ENCODE measurements at regions not wholly inside any gene's neighbourhood (a gene's known extent, or its start where the extent isn't known, plus 50 kb on each side); places are given as distances from the start of the nearest gene placed in this dataset.

- TF ChIP-seq, protein P1, sequence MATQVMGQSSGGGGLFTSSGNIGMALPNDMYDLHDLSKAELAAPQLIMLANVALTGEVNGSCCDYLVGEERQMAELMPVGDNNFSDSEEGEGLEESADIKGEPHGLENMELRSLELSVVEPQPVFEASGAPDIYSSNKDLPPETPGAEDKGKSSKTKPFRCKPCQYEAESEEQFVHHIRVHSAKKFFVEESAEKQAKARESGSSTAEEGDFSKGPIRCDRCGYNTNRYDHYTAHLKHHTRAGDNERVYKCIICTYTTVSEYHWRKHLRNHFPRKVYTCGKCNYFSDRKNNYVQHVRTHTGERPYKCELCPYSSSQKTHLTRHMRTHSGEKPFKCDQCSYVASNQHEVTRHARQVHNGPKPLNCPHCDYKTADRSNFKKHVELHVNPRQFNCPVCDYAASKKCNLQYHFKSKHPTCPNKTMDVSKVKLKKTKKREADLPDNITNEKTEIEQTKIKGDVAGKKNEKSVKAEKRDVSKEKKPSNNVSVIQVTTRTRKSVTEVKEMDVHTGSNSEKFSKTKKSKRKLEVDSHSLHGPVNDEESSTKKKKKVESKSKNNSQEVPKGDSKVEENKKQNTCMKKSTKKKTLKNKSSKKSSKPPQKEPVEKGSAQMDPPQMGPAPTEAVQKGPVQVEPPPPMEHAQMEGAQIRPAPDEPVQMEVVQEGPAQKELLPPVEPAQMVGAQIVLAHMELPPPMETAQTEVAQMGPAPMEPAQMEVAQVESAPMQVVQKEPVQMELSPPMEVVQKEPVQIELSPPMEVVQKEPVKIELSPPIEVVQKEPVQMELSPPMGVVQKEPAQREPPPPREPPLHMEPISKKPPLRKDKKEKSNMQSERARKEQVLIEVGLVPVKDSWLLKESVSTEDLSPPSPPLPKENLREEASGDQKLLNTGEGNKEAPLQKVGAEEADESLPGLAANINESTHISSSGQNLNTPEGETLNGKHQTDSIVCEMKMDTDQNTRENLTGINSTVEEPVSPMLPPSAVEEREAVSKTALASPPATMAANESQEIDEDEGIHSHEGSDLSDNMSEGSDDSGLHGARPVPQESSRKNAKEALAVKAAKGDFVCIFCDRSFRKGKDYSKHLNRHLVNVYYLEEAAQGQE (IDR thresholded peaks at IDR 0.05; ENCODE audit: insufficient replicate concordance, low read depth) = no peak
- TF ChIP-seq POLR2AphosphoS5 (IDR thresholded peaks at IDR 0.05; ENCODE audit: low read depth) (no peak), SPI1 (IDR thresholded peaks at IDR 0.05; ENCODE audit: borderline replicate concordance, low read depth) (no peak), CTCF (IDR thresholded peaks at IDR 0.05; ENCODE audit: insufficient read depth, low read length) (no peak), GABPA (IDR thresholded peaks at IDR 0.05; ENCODE audit: low read depth) (no peak)
- H3K27ac ChIP-seq (replicated peaks) = no peak overlapping the region
- H3K4me3 ChIP-seq (replicated peaks; ENCODE audit: insufficient read depth, low read length) = no peak overlapping the region
- H3K27me3 ChIP-seq (ENCODE audit: insufficient read depth, poor library complexity, severe bottlenecking) = no peaks in the 10 kb centered on the region
- DNase-seq (ENCODE audit: low read depth in 1 of 2, low spot score in 1 of 2) = no peak
Observed at GRCh38 chr3:147662705-147663104, 253.5 kb downstream of the ZIC1 start.

DNA sequence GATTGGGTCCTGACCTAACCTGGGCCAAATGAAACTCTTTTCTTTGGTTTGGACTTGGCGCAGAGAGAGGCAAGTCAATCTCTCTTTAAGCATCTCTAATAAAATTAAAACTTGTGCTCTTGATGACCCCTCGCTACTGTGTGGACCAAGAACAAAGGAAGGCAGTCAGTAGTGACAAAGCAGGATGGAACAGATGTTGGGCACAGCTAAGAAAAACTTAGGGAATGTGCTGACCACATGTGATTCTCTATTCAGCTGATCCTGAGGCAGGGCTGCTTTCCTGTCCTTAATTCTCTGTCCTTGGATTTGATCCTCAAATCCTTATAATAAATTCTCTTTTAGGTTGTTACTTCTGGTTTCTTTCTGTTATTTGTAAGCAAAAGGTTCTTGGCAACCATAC lies 259.9 kb downstream of the ZIC1 start:
- TF ChIP-seq GABPA (IDR thresholded peaks at IDR 0.05; ENCODE audit: low read depth) (no peak), SPI1 (IDR thresholded peaks at IDR 0.05; ENCODE audit: borderline replicate concordance, low read depth) (no peak), CTCF (IDR thresholded peaks at IDR 0.05; ENCODE audit: insufficient read depth, low read length) (no peak), POLR2AphosphoS5 (IDR thresholded peaks at IDR 0.05; ENCODE audit: low read depth) (no peak)
- TF ChIP-seq, protein P1 (IDR thresholded peaks at IDR 0.05; ENCODE audit: insufficient replicate concordance, low read depth) = no peak
- H3K4me3 ChIP-seq (replicated peaks; ENCODE audit: insufficient read depth, low read length) = no peak overlapping the region
- no peak overlapping the region for H3K27ac ChIP-seq (replicated peaks)
- H3K27me3 ChIP-seq (ENCODE audit: insufficient read depth, poor library complexity, severe bottlenecking) = no peaks in the 10 kb centered on the region
- DNase-seq (ENCODE audit: low read depth in 1 of 2, low spot score in 1 of 2) = no peak

GRCh38 chr3:147672035-147672434 lies 262.9 kb downstream of the ZIC1 start:
- H3K27ac ChIP-seq (replicated peaks) = no peak overlapping the region
- TF ChIP-seq GABPA (IDR thresholded peaks at IDR 0.05; ENCODE audit: low read depth) (no peak), SPI1 (IDR thresholded peaks at IDR 0.05; ENCODE audit: borderline replicate concordance, low read depth) (no peak), POLR2AphosphoS5 (IDR thresholded peaks at IDR 0.05; ENCODE audit: low read depth) (no peak), CTCF (IDR thresholded peaks at IDR 0.05; ENCODE audit: insufficient read depth, low read length) (no peak)
- TF ChIP-seq, protein P1 (IDR thresholded peaks at IDR 0.05; ENCODE audit: insufficient replicate concordance, low read depth) = no peak
- no peak for DNase-seq (ENCODE audit: low read depth in 1 of 2, low spot score in 1 of 2)
- H3K27me3 ChIP-seq (ENCODE audit: insufficient read depth, poor library complexity, severe bottlenecking) = no peaks in the 10 kb centered on the region
- H3K4me3 ChIP-seq (replicated peaks; ENCODE audit: insufficient read depth, low read length) = no peak overlapping the region

Data from HL-60 (cell line).